Panc1 (cell line): ENCODE measurements at regions not wholly inside any gene's neighbourhood (a gene's known extent, or its start where the extent isn't known, plus 50 kb on each side); places are given as distances from the start of the nearest gene placed in this dataset.

Source experiments
- CTCF ChIP-seq: fragments of 450-650 bp; IDR thresholded peaks from 2 replicates; pipeline ENCODE4 v1.5.1; 2017; ENCODE audit warnings: mild to moderate bottlenecking
- POLR2AphosphoS5 ChIP-seq: IDR thresholded peaks from 2 replicates; pipeline ENCODE4 v1.6.1; 2012; ENCODE audit warnings: mild to moderate bottlenecking, low read depth, low read length, moderate library complexity
- REST ChIP-seq, 2 experiments: IDR thresholded peaks; 2 replicates each; pipeline ENCODE4 v1.6.1; 2011 to 2012; ENCODE audit warnings: low read depth in 2 of 2, control low read depth in 1 of 2, low read length in 1 of 2, mild to moderate bottlenecking in 1 of 2, moderate library complexity in 1 of 2; ENCODE audit not compliant: insufficient read depth in 1 of 2
- SIN3A ChIP-seq: IDR thresholded peaks from 2 replicates; pipeline ENCODE4 v1.6.1; 2012; ENCODE audit warnings: low read depth, mild to moderate bottlenecking, low read length, moderate library complexity, borderline replicate concordance; ENCODE audit not compliant: insufficient read depth
- TCF7L2 ChIP-seq: IDR thresholded peaks from 2 replicates; pipeline ENCODE4 v1.6.1; 2011; ENCODE audit warnings: mild to moderate bottlenecking, low read depth, low read length, inconsistent platforms

GRCh38 chr11:32262367-32262766, 171.5 kb downstream of the RCN1 start:
- TF ChIP-seq CTCF (no peak), REST (IDR thresholded peaks at IDR 0.05; ENCODE audit: insufficient read depth in 1 of 2, low read depth in 2 of 2, low read length in 1 of 2) (no peak), SIN3A (no peak), TCF7L2 (no peak), POLR2AphosphoS5 (no peak)
